HG03135 (cell line): ENCODE measurements at regions not wholly inside any gene's neighbourhood (a gene's known extent, or its start where the extent isn't known, plus 50 kb on each side); places are given as distances from the start of the nearest gene placed in this dataset.

ENCODE experiments used
- ATAC-seq: cut with Tn5 transposase; IDR thresholded peaks from one replicate; pipeline ENCODE4 v1.9.1; 2021; ENCODE audit warnings: mild to moderate bottlenecking, moderate library complexity; ENCODE audit not compliant: unreplicated experiment

- no peak for ATAC-seq
Observed at GRCh38 chr12:3972576-3972975, 99.4 kb upstream of the PARP11 start.

DNA sequence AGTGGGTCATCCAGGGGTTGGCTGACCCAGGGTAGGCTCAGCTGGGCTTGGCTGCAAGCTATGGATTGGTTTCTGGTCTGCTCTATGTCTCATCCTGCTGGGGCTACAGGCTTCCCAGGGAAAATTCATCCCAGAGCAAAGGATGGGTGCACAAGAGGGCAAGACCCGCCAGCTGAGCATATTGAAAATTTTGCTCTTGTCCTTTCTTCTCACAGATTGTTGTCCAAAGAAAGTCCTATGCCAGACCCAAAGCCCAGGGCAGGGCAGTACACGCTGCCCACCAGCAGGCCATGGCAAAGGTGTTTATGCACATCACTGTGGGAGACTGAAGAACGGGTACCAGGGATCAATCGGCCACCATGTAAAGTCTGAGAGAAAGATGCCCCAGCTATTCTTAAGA lies 95.3 kb upstream of the PARP11 start:
- ATAC-seq, result no peak

DNA sequence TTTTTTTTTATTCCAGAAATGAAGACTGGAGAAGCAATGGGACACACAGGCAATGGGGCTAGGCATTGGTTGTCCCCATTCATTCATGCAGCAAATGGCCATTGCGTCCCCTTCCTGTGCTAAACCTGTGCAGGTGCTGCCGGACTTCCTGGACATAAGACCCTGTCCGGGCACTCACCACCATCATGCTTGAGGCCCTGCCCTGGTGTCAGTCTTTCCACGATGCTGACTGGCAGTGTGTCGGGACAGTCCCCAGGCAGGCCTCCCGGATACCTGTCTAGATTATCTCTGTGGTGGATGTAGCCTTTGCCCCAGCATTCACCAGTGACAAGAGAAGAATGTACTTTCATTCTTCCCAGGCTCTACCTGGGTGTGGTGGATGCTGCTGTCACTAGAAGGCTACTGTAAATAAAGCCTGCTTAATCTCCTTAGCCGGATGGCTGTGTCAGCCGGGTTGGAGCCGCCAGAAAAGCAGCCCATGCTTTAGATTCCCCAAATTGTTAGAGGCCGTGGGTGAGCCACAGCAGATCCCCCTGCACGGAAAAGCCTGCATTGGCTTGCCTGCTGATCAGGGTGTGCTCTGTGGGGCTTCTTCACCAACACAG lies 94.5 kb upstream of the PARP11 start:
- no peak for ATAC-seq

DNA sequence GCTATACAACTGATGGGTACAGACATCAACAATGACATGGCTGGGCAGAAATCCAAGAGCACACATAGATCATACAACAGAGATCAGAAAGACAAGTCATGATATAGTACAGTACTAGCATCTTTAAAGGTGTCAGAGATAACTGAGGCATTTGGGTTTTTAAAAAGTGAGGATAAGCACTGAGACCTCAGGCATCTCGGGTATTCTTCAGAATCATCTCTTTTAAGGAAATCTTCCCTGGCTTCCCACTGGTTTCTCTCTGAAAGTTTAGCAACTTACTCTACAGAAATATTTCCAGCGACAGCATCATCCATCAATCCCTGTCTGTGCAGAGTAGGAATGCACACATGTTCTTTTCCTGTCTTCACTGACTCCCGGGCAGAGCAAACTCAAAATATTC lies 93.2 kb upstream of the PARP11 start:
- ATAC-seq, result no peak

- ATAC-seq, result no peak
Observed at GRCh38 chr12:3965046-3965445, 91.8 kb upstream of the PARP11 start.

GRCh38 chr12:3964439-3964838 lies 91.2 kb upstream of the PARP11 start:
- ATAC-seq, result no peak

DNA sequence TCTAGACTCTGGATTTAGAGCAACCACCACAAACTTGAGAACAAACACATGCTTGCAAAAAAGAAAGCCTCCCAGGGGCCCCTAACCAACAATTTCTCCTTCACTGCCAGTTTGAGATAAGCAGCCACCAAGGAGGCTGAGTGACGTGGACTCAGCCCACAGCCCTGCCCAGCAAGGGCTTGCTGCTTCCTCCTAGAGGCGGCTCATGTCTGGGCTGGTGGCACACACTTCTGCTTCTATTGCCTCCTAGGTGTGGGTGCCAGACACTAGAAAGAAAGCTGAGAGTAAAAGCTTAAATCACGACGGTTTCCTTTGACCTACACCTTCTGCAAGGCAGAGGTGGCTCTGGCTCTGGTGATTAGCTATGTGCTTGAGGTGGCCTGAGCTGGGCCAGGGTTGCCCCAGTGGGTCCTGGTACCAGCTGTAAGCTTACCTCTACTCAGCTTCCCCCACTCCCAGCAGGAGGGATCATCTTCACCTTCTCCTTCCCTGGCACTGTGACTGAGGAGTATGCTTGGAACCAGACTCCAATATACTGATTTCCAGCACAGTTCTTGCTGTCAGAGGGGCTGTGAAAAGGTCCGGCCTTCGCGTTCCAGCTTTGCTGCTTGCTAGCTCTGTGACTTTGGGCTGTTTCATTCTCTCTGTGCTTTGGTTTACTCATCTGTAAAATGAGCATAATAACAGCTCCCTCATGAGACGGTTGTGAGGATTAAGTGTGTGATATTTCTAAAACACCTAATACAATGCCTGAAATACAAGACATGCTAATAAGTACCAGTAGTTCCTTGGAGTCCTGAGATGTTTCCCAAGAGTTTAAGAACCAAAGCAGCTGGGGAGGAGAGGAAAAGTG lies 89.7 kb upstream of the PARP11 start:
- ATAC-seq, result no peak

- ATAC-seq, result no peak
Observed at GRCh38 chr12:3961591-3961990, 88.4 kb upstream of the PARP11 start.

GRCh38 chr12:3959799-3960560 lies 86.8 kb upstream of the PARP11 start:
- no peak for ATAC-seq

DNA sequence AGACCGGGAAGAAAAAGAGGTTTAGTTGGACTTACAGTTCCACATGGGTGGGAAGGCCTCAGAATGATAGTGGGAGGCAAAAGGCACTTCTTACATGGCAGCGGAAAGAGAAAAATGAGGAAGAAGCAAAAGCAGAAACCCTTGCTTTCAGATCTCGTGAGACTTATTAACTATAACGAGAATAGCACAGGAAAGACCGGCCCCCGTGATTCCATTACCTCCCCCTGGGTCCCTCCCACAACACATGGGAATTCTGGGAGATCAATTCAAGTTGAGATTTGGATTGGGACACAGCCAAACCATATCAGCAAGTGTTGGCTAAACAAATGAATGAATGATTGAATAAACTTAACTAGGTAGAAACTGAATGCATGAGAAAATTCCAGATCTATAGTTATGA lies 85.3 kb upstream of the PARP11 start:
- ATAC-seq, result no peak

DNA sequence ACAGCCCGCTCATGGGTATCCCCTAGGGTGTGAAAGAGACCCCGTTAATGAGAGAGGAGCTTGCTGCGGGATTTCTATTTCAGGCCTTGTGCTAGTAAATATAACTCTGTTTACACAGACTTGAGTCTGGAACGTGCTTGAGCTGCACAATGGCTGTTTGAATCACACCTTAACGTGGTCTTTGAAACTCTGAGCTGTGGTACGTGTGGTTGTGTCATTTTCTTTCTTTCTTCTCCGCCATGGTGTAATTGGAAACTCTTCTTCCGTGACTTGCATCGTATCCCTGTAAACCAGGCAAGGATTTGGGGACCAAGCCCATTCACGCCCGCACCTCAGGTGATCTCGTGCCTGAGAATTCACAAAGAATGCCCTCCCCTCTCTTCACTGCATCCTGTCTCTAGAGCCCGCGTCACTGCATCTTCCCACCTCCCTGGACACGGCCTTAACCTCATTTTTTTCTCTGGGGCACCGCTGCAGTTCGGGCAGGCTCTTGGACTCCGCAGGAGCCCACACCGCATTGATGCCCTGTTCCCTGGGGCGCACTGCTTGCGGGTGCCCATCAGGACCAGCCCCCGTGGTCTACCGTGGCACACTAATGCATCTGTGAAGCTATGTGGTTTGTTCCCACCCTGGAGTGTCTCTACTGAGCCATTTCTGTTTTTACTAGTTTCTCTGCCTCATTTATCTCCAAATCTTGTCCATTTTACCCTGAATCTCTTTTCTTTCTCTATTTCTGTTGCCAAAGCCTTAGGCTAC lies 78.4 kb upstream of the PARP11 start:
- ATAC-seq, result no peak

DNA sequence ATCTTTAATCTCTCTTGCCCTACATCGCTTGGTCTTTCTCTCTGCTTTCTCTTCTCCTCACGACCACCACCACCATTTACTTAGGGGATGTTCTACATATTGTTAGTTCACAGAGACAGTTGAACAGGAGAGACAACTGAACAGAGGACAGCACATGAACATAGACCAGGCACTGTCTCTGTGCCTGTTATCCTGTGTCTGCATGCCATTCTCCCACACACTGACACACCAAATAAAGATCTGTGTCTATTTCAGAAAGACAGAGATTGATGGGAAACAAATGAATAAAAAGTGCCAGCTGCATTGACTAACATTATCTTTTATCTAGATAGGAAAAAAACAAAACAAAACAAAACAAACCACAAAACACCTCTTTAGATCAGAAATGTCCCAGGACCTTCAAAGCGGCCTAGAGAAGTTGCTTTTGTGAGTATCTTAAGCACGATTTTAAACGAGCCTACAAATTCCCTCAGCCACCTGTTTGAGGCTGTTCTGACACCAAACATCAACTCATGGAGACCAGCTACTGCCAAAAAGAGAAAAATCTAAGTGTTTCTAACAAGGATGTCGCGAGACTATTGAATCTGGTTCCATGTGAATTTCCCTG lies 77.6 kb upstream of the PARP11 start:
- no peak for ATAC-seq

DNA sequence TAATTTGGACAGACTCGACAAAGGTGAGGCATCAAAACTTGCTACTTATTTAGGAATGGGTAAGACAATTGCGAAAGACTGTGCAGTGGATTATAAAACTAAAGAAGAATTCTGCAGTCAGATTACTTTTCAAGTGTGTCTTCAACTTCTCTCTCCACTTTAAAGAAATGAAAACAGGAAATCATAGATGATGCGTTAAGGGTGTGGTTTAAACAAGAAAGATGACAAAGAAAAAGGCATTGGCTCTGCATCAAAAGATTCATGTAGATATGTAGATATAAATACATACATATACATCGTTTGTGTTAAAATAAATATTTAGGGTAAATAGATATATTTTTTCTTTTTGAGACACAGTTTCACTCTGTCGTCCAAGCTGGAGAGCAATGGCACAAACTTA lies 74.6 kb upstream of the PARP11 start:
- no peak for ATAC-seq

DNA sequence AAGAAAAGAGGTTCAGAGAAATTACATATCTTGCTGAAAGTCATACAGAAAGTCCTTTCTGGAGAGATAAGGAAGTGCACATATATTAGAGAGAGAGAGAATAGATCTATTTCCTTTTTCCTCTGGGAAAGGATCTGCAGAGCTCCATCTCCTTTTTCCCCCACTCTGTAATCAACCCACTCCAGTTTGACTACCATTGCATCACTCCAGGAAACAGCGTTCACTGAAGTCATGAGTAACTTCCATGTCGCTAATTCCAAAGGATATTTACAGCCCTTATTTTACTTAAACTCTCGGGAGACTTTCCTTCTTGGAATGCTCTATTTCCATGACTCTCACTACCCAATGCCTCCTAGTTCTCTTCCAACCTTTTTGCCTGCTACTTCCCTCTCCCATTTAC lies 72.5 kb upstream of the PARP11 start:
- no peak for ATAC-seq

GRCh38 chr12:3944620-3945019 lies 71.4 kb upstream of the PARP11 start:
- ATAC-seq, result no peak

DNA sequence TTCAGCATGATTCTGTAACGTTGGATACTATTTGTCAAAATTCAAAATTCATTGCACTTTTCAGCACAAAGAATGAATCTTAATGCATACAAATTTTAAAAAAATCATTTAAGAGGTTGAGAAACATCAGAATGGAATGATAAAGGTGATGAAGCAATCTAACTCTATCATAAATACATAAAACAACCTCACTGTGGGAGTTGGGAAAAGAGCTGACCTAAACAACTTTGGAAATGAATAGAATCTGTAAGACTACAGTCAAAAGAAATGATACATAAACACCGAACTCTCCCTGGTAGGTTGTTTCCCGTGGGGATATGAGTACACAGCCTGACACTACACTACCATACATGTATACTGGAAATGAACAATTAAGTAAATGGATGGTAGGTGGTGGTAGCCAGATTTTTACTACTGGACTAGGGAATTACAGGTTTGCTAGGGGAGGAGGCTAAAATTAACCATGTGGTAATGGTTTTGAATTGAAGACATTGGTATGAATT lies 64.9 kb upstream of the PARP11 start:
- no peak for ATAC-seq

DNA sequence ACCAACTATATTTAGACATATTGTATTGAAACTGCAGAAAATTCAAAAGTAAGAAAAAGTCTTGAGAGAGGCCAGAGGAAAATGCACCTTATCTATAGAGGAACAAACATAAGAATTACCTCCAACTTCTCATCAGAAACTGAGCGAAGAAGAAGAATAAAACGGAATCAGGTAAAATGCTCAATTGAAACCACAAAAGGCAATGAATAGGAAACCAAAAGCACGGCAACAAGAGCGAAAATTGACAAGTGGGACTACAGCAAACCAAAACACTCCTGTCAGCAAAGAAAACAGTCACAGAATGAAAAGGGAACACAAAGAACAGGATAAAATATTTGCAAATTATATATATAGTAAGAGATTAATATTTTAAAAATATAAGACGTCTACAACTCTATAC lies 61.9 kb upstream of the PARP11 start:
- no peak for ATAC-seq

DNA sequence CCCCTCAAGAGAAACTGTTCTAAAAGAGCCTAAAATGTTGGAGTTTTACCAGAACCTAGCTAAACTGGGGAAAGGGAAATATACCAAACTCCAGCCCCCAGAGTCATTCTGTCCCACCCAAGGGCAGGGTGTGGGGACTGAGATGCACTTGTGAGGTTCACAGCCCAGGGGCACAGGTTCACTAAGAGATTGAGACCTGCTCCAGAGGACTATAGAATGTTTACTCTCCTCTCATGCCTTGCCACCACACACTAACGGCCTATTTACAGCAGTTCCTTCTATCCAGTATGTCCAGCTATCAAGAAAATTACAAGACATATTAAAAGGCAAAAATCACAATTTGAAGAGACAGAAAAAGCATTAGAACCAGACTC lies 60.6 kb upstream of the PARP11 start:
- no peak for ATAC-seq

GRCh38 chr12:3933074-3933818 lies 60.0 kb upstream of the PARP11 start:
- no peak for ATAC-seq

- ATAC-seq, result no peak
Observed at GRCh38 chr12:3931776-3932175, 58.6 kb upstream of the PARP11 start.
